Neural progenitor cell (in vitro differentiated cells): ENCODE measurements at regions not wholly inside any gene's neighbourhood (a gene's known extent, or its start where the extent isn't known, plus 50 kb on each side); places are given as distances from the start of the nearest gene placed in this dataset.
"Not testable (repeated sequence)": the region's sequence is repeated elsewhere in the genome, so short reads cannot be mapped to it uniquely, and the experiment has no call there.

Source experiments
- DNase-seq: peaks from one replicate; pipeline ENCODE4 v3.0.0-alpha.2; 2016; ENCODE audit warnings: low spot score
- H2AFZ ChIP-seq: fragments of 200-600 bp; sonication (generic); replicated peaks from 2 replicates; pipeline ENCODE4 v1.6.1; 2016; ENCODE audit warnings: antibody characterized with exemption
- H3F3A ChIP-seq: fragments of 200-600 bp; sonication (generic); 2 replicates; pipeline ENCODE4 v1.6.1; 2016; ENCODE audit warnings: antibody characterized with exemption, low read depth
- H3K27ac ChIP-seq: fragments of 200-600 bp; sonication (generic); 2 replicates; pipeline ENCODE4 v1.5.1; 2016; ENCODE audit warnings: mild to moderate bottlenecking
- H3K27me3 ChIP-seq: fragments of 200-600 bp; sonication (generic); 2 replicates; pipeline ENCODE4 v1.6.1; 2016; ENCODE audit warnings: mild to moderate bottlenecking, moderate library complexity
- H3K36me3 ChIP-seq: fragments of 200-600 bp; sonication (generic); 2 replicates; pipeline ENCODE4 v1.5.1; 2016
- H3K4me1 ChIP-seq: fragments of 200-600 bp; sonication (generic); 2 replicates; pipeline ENCODE4 v1.6.1; 2016; ENCODE audit warnings: mixed run types
- H3K4me2 ChIP-seq: fragments of 200-600 bp; sonication (generic); 2 replicates; pipeline ENCODE4 v1.6.1; 2016
- H3K4me3 ChIP-seq: fragments of 200-600 bp; sonication (generic); 2 replicates; pipeline ENCODE4 v1.5.1; 2016
- H3K79me2 ChIP-seq: fragments of 200-600 bp; sonication (generic); 2 replicates; pipeline ENCODE4 v1.6.1; 2016; ENCODE audit warnings: low read depth
- H3K9ac ChIP-seq: fragments of 200-600 bp; sonication (generic); 2 replicates; pipeline ENCODE4 v1.6.1; 2016
- H3K9me3 ChIP-seq: fragments of 200-600 bp; sonication (generic); 2 replicates; pipeline ENCODE4 v1.5.1; 2016; ENCODE audit warnings: low read depth
- H4K20me1 ChIP-seq: fragments of 200-600 bp; sonication (generic); 2 replicates; pipeline ENCODE4 v1.6.1; 2016; ENCODE audit warnings: low read depth
- H3K27ac Mint-ChIP-seq: 3 replicates; pipeline ENCODE4 v1.8.0; 2021; ENCODE audit warnings: mixed read lengths
- H3K27me3 Mint-ChIP-seq: 2 replicates; pipeline ENCODE4 v1.8.0; 2022; ENCODE audit warnings: low read depth, mild to moderate bottlenecking, inconsistent platforms, moderate library complexity, mixed read lengths; ENCODE audit not compliant: insufficient read depth
- H3K36me3 Mint-ChIP-seq: 3 replicates; pipeline ENCODE4 v1.8.0; 2021; ENCODE audit warnings: mixed read lengths
- H3K4me1 Mint-ChIP-seq: 3 replicates; pipeline ENCODE4 v1.8.0; 2021; ENCODE audit warnings: mixed read lengths
- H3K4me3 Mint-ChIP-seq: 3 replicates; pipeline ENCODE4 v1.8.0; 2021; ENCODE audit warnings: mild to moderate bottlenecking, moderate library complexity, mixed read lengths
- H3K9me3 Mint-ChIP-seq: 3 replicates; pipeline ENCODE4 v1.8.0; 2020; ENCODE audit warnings: mixed read lengths
- CTCF ChIP-seq: fragments of 200-600 bp; sonication (generic); IDR thresholded peaks from 2 replicates; pipeline ENCODE4 v1.5.1; 2017; ENCODE audit warnings: antibody characterized with exemption, mild to moderate bottlenecking
- EZH2 ChIP-seq: fragments of 200-600 bp; sonication (generic); IDR thresholded peaks from 2 replicates; pipeline ENCODE4 v1.6.1; 2017; ENCODE audit warnings: antibody characterized with exemption, mild to moderate bottlenecking, moderate library complexity
- EZH2phosphoT487 ChIP-seq: fragments of 200-600 bp; sonication (generic); IDR thresholded peaks from 2 replicates; pipeline ENCODE4 v1.6.1; 2017; ENCODE audit warnings: antibody characterized with exemption

GRCh38 chr9:85321561-85321960, 420.2 kb downstream of the AGTPBP1 start:
- DNase-seq, result no peak
- peaks cover 11% of the 10 kb centered on the region for H3K9me3 Mint-ChIP-seq

GRCh38 chr9:85319936-85320656, 421.7 kb downstream of the AGTPBP1 start:
- H3F3A ChIP-seq, result no peaks in the 10 kb centered on the region
- no peaks in the 10 kb centered on the region for H4K20me1 ChIP-seq
- H3K27me3 Mint-ChIP-seq, result peaks cover 9% of the 10 kb centered on the region
- no peaks in the 10 kb centered on the region for H3K36me3 ChIP-seq
- H3K4me3 ChIP-seq, result no peak overlapping the region
- H3K79me2 ChIP-seq, result no peaks in the 10 kb centered on the region
- no peak for DNase-seq
- no peaks in the 10 kb centered on the region for H3K4me1 ChIP-seq
- no peak overlapping the region for H3K27ac Mint-ChIP-seq
- no peak overlapping the region for H3K27ac ChIP-seq
- no peak overlapping the region for H3K9ac ChIP-seq
- H3K27me3 ChIP-seq, result no peaks in the 10 kb centered on the region
- no peak overlapping the region for H3K4me2 ChIP-seq
- H3K9me3 Mint-ChIP-seq, result peaks cover 9% of the 10 kb centered on the region
- no peak overlapping the region for H3K4me3 Mint-ChIP-seq
- peaks cover 23% of the 10 kb centered on the region for H3K4me1 Mint-ChIP-seq
- no peak for TF ChIP-seq EZH2
- TF ChIP-seq EZH2phosphoT487, result no peak
- TF ChIP-seq CTCF, result no peak
- H3K9me3 ChIP-seq, result no peaks in the 10 kb centered on the region
- H3K36me3 Mint-ChIP-seq, result peaks cover 1% of the 10 kb centered on the region
- no peak overlapping the region for H2AFZ ChIP-seq

More at GRCh38 chr9:85321561-85321960, 420.2 kb downstream of the AGTPBP1 start:
- H3K27ac ChIP-seq, result no peak overlapping the region
- no peaks in the 10 kb centered on the region for H4K20me1 ChIP-seq
- H3K4me2 ChIP-seq, result no peak overlapping the region
- Mint-ChIP-seq H3K27ac (peak overlapping the region; percentile 72), H3K4me3 (no peak overlapping the region), H3K36me3 (peaks cover 1% of the 10 kb centered on the region), H3K4me1 (peaks cover 23% of the 10 kb centered on the region), H3K27me3 (peaks cover 7% of the 10 kb centered on the region)
- no peak overlapping the region for H3K9ac ChIP-seq
- no peaks in the 10 kb centered on the region for H3K27me3 ChIP-seq
- no peak overlapping the region for H2AFZ ChIP-seq
- no peaks in the 10 kb centered on the region for H3K36me3 ChIP-seq
- no peaks in the 10 kb centered on the region for H3F3A ChIP-seq
- TF ChIP-seq EZH2 (no peak), EZH2phosphoT487 (no peak), CTCF (no peak)
- no peaks in the 10 kb centered on the region for H3K79me2 ChIP-seq
- no peaks in the 10 kb centered on the region for H3K4me1 ChIP-seq
- no peak overlapping the region for H3K4me3 ChIP-seq
- no peaks in the 10 kb centered on the region for H3K9me3 ChIP-seq

GRCh38 chr9:85315535-85315934, 426.2 kb downstream of the AGTPBP1 start:
- not testable (repeated sequence) for H4K20me1 ChIP-seq, H3K4me2 ChIP-seq, H3K4me1 ChIP-seq, H3K27me3 ChIP-seq, H3K27ac ChIP-seq, H2AFZ ChIP-seq, H3K27ac Mint-ChIP-seq, H3K4me3 Mint-ChIP-seq, H3K27me3 Mint-ChIP-seq, H3K9ac ChIP-seq, DNase-seq, H3K36me3 Mint-ChIP-seq, H3K4me3 ChIP-seq, H3K79me2 ChIP-seq, H3K9me3 Mint-ChIP-seq, H3K36me3 ChIP-seq, H3K9me3 ChIP-seq, H3F3A ChIP-seq, H3K4me1 Mint-ChIP-seq

GRCh38 chr9:85310573-85310972, 431.2 kb downstream of the AGTPBP1 start:
- H3K27me3 Mint-ChIP-seq, result peaks cover 5% of the 10 kb centered on the region
- Histone ChIP-seq H3K27ac (no peak overlapping the region), H4K20me1 (no peaks in the 10 kb centered on the region), H3F3A (no peaks in the 10 kb centered on the region), H3K9ac (no peak overlapping the region), H3K36me3 (no peaks in the 10 kb centered on the region), H2AFZ (no peak overlapping the region), H3K4me1 (no peaks in the 10 kb centered on the region), H3K9me3 (no peaks in the 10 kb centered on the region), H3K4me2 (no peak overlapping the region), H3K4me3 (no peak overlapping the region), H3K79me2 (no peaks in the 10 kb centered on the region), H3K27me3 (no peaks in the 10 kb centered on the region)
- peaks cover 3% of the 10 kb centered on the region for H3K9me3 Mint-ChIP-seq
- H3K4me3 Mint-ChIP-seq, result no peak overlapping the region
- DNase-seq, result no peak
- no peaks in the 10 kb centered on the region for H3K4me1 Mint-ChIP-seq
- H3K27ac Mint-ChIP-seq, result no peak overlapping the region
- TF ChIP-seq EZH2phosphoT487, result no peak
- no peak for TF ChIP-seq EZH2
- TF ChIP-seq CTCF, result no peak
- no peaks in the 10 kb centered on the region for H3K36me3 Mint-ChIP-seq
